Stomach (tissue), 4 donors: ENCODE measurements at regions not wholly inside any gene's neighbourhood (a gene's known extent, or its start where the extent isn't known, plus 50 kb on each side); places are given as distances from the start of the nearest gene placed in this dataset.

Experiments
- EP300 ChIP-seq: sonication (generic); formaldehyde crosslinking; IDR thresholded peaks from one replicate; pipeline ENCODE4 v1.6.1; 2017; ENCODE audit warnings: antibody characterized with exemption
- POLR2A ChIP-seq, 4 donors: fragments of 450-650 bp; IDR thresholded peaks; one replicate each; pipeline ENCODE4 v1.6.1; 2016; ENCODE audit warnings: antibody characterized with exemption in 4 of 4, control low read depth in 2 of 4, mild to moderate bottlenecking in 1 of 4, moderate library complexity in 1 of 4
- POLR2AphosphoS5 ChIP-seq, 3 donors: sonication (generic); formaldehyde crosslinking; IDR thresholded peaks; one replicate each; pipeline ENCODE4 v1.6.1; 2016; ENCODE audit warnings: antibody characterized with exemption in 3 of 3
- TF ChIP-seq, protein P1 (sequence below), 7 experiments: fragments of 450-650 bp in 4 of 7; fragments of 200-600 bp in 3 of 7; sonication (generic) in 3 of 7; IDR thresholded peaks; one replicate each; pipeline ENCODE4 v1.5.1; 2016 to 2019; ENCODE audit warnings: antibody characterized with exemption in 7 of 7, control low read depth in 2 of 7, mild to moderate bottlenecking in 1 of 7

DNA sequence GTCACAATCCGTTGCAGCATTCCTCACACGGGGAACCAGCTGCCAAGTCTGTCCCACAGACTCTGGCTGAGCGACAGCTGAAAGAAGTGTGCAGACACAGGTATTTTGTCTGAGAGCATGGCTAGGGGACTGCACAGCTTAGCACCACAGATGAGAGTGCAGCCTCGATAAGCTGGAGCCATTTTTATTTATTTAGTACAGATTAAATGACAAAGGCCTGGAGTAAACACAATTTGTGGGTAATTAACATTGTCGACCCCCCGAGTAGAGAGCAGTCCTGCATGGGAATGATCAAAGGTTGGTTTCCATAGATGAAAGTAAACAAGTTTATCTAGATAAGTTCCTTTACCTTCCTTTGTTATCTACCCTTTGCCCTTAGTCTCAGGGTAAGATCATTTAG is 836.2 kb downstream of the DACH1 start:
- TF ChIP-seq, protein P1, sequence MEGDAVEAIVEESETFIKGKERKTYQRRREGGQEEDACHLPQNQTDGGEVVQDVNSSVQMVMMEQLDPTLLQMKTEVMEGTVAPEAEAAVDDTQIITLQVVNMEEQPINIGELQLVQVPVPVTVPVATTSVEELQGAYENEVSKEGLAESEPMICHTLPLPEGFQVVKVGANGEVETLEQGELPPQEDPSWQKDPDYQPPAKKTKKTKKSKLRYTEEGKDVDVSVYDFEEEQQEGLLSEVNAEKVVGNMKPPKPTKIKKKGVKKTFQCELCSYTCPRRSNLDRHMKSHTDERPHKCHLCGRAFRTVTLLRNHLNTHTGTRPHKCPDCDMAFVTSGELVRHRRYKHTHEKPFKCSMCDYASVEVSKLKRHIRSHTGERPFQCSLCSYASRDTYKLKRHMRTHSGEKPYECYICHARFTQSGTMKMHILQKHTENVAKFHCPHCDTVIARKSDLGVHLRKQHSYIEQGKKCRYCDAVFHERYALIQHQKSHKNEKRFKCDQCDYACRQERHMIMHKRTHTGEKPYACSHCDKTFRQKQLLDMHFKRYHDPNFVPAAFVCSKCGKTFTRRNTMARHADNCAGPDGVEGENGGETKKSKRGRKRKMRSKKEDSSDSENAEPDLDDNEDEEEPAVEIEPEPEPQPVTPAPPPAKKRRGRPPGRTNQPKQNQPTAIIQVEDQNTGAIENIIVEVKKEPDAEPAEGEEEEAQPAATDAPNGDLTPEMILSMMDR (IDR thresholded peaks at IDR 0.05): no peak
- TF ChIP-seq POLR2AphosphoS5 (IDR thresholded peaks at IDR 0.05) (no peak), POLR2A (IDR thresholded peaks at IDR 0.05) (no peak), EP300 (no peak)
